ENCODE measurements at regions not wholly inside any gene's neighbourhood (a gene's known extent, or its start where the extent isn't known, plus 50 kb on each side); places are given as distances from the start of the nearest gene placed in this dataset.

DNA sequence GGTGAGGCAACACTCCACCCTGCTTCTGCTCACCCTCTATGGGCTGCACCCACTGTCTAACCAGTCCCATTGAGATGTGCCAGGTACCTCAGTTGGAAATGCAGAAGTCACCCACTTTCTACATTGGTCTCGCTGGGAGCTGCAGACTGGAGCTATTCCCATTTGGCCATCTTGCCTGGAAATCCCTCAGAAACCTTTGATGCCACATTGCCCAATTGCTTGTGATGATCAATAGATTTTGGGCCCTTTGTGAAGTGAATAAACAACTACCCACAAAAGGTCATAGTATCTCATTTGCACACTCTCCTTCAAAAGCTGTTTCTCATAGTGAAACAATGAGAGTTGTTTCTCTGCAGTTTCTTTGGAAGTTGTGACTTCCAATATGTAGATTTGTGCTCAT, 742.9 kb downstream of the INHBA start:
- TF ChIP-seq, protein P1, sequence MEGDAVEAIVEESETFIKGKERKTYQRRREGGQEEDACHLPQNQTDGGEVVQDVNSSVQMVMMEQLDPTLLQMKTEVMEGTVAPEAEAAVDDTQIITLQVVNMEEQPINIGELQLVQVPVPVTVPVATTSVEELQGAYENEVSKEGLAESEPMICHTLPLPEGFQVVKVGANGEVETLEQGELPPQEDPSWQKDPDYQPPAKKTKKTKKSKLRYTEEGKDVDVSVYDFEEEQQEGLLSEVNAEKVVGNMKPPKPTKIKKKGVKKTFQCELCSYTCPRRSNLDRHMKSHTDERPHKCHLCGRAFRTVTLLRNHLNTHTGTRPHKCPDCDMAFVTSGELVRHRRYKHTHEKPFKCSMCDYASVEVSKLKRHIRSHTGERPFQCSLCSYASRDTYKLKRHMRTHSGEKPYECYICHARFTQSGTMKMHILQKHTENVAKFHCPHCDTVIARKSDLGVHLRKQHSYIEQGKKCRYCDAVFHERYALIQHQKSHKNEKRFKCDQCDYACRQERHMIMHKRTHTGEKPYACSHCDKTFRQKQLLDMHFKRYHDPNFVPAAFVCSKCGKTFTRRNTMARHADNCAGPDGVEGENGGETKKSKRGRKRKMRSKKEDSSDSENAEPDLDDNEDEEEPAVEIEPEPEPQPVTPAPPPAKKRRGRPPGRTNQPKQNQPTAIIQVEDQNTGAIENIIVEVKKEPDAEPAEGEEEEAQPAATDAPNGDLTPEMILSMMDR (IDR thresholded peaks at IDR 0.05): no peak
- TF ChIP-seq POLR2A (IDR thresholded peaks at IDR 0.05): no peak
